Trophoblast cell (in vitro differentiated cells and primary cell): ENCODE measurements at regions not wholly inside any gene's neighbourhood (a gene's known extent, or its start where the extent isn't known, plus 50 kb on each side); places are given as distances from the start of the nearest gene placed in this dataset.

Experiments
- DNase-seq, 2 donors: peaks; one replicate each; pipeline ENCODE4 v3.0.0-alpha.2; 2016
- H2AFZ ChIP-seq: 2 replicates; pipeline ENCODE4 v1.6.1; 2013; ENCODE audit warnings: low read length, moderate library complexity, mild to moderate bottlenecking; ENCODE audit not compliant: insufficient read depth, poor library complexity
- H2AK5ac ChIP-seq: 2 replicates; pipeline ENCODE4 v1.6.1; 2013; ENCODE audit warnings: mild to moderate bottlenecking, low read length
- H2BK120ac ChIP-seq: 2 replicates; pipeline ENCODE4 v1.6.1; 2013; ENCODE audit warnings: low read length, mild to moderate bottlenecking, moderate library complexity; ENCODE audit not compliant: insufficient read depth, poor library complexity
- H2BK12ac ChIP-seq: 2 replicates; pipeline ENCODE4 v1.6.1; 2013; ENCODE audit warnings: mild to moderate bottlenecking, low read length, moderate library complexity
- H2BK5ac ChIP-seq: 2 replicates; pipeline ENCODE4 v1.6.1; 2013; ENCODE audit warnings: low read length, low read depth, moderate library complexity, mild to moderate bottlenecking; ENCODE audit not compliant: poor library complexity
- H3K14ac ChIP-seq: 2 replicates; pipeline ENCODE4 v1.6.1; 2013; ENCODE audit warnings: mild to moderate bottlenecking, low read length
- H3K18ac ChIP-seq: 2 replicates; pipeline ENCODE4 v1.6.1; 2013; ENCODE audit warnings: mild to moderate bottlenecking, low read length
- H3K23ac ChIP-seq: 2 replicates; pipeline ENCODE4 v1.6.1; 2013; ENCODE audit warnings: low read length
- H3K27ac ChIP-seq: 2 replicates; pipeline ENCODE4 v1.5.1; 2013; ENCODE audit warnings: low read depth, mild to moderate bottlenecking, inconsistent platforms, low read length, moderate library complexity
- H3K27me3 ChIP-seq: 2 replicates; pipeline ENCODE4 v1.6.1; 2013; ENCODE audit warnings: inconsistent platforms, mild to moderate bottlenecking, low read length, moderate library complexity; ENCODE audit not compliant: insufficient read depth
- H3K36me3 ChIP-seq, 2 experiments: 1 replicate in 1 of 2; 2 replicates in 1 of 2; pipeline ENCODE4 v1.6.1; 2013; ENCODE audit warnings: low read length in 2 of 2, mild to moderate bottlenecking in 2 of 2, moderate library complexity in 1 of 2; ENCODE audit not compliant: insufficient read depth in 2 of 2, control insufficient read depth in 1 of 2
- H3K4ac ChIP-seq: 2 replicates; pipeline ENCODE4 v1.6.1; 2013; ENCODE audit warnings: low read depth, mild to moderate bottlenecking, low read length, moderate library complexity
- H3K4me1 ChIP-seq, 2 experiments: 1 replicate in 1 of 2; 2 replicates in 1 of 2; pipeline ENCODE4 v1.6.1; 2013; ENCODE audit warnings: low read length in 2 of 2, mild to moderate bottlenecking in 2 of 2, moderate library complexity in 1 of 2; ENCODE audit not compliant: insufficient read depth in 2 of 2, control insufficient read depth in 1 of 2
- H3K4me2 ChIP-seq: 2 replicates; pipeline ENCODE4 v1.6.1; 2013; ENCODE audit warnings: inconsistent platforms, mild to moderate bottlenecking, low read length, moderate library complexity
- H3K4me3 ChIP-seq: 2 replicates; pipeline ENCODE4 v1.5.1; 2013; ENCODE audit warnings: mild to moderate bottlenecking, low read depth, low read length, inconsistent platforms
- H3K79me1 ChIP-seq: one replicate; pipeline ENCODE4 v1.6.1; 2013; ENCODE audit warnings: low read length
- H3K79me2 ChIP-seq: 2 replicates; pipeline ENCODE4 v1.6.1; 2013; ENCODE audit warnings: low read length, mild to moderate bottlenecking; ENCODE audit not compliant: control insufficient read depth, insufficient read depth, poor library complexity
- H3K9ac ChIP-seq: 2 replicates; pipeline ENCODE4 v1.6.1; 2013; ENCODE audit warnings: mild to moderate bottlenecking, low read length
- H3K9me3 ChIP-seq: 2 replicates; pipeline ENCODE4 v1.6.1; 2013; ENCODE audit warnings: low read depth, mild to moderate bottlenecking, control low read depth, inconsistent platforms, low read length; ENCODE audit not compliant: insufficient read depth
- H4K12ac ChIP-seq: 2 replicates; pipeline ENCODE4 v1.6.1; 2013; ENCODE audit warnings: low read depth, mild to moderate bottlenecking, low read length, moderate library complexity
- H4K8ac ChIP-seq: 2 replicates; pipeline ENCODE4 v1.6.1; 2013; ENCODE audit warnings: low read depth, mild to moderate bottlenecking, low read length, moderate library complexity
- H4K91ac ChIP-seq: one replicate; pipeline ENCODE4 v1.6.1; 2013; ENCODE audit warnings: low read depth, mild to moderate bottlenecking, low read length, moderate library complexity
- WGBS: extraction: QIAGEN DNeasy Blood & Tissue Kit; methylation state at CpG from one replicate; pipeline ENCODE4 v1.1.7; 2013; ENCODE audit warnings: missing lambda C conversion rate; ENCODE audit not compliant: insufficient read length, insufficient coverage; ENCODE audit errors: extremely low coverage; 5-methylcytosine and 5-hydroxymethylcytosine counted together

DNA sequence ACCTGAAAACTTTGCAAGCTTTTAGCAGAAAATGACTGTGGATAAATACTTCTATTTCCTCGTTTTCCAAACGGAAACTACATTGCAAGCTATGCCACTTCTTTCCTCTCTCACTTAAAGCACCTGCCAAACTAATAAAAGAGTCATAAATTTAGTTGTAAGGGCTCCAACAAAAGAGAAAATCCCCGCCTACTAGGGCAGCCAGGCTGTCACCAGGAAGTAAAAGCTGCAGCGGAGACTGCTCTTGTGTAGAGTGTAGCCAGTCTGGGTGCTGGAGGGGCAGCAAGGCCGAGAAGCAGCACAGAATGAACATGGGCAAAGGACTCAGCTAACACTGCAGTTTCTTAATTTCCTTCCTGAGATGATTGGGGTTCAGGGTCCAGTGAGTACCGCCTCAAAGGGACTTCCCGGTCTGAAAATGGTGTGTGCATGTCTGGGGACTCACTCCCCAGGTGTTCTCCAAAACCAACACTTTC is 89.3 kb upstream of the MAML3 start:
- Histone ChIP-seq H3K27me3 (no peaks in the 10 kb centered on the region), H4K12ac (no peak overlapping the region), H4K8ac (no peak overlapping the region), H2BK12ac (no peak overlapping the region), H3K27ac (no peak overlapping the region), H3K4me3 (no peak overlapping the region), H3K4me2 (no peak overlapping the region), H2BK5ac (no peak overlapping the region), H3K4ac (no peak overlapping the region), H3K23ac (no peak overlapping the region), H3K9ac (no peak overlapping the region), H3K18ac (no peak overlapping the region), H3K79me1 (peaks cover 3% of the 10 kb centered on the region), H2AK5ac (no peak overlapping the region), H3K36me3 (no peaks in the 10 kb centered on the region), H4K91ac (peak overlapping the region; percentile 2), H3K79me2 (no peaks in the 10 kb centered on the region), H2BK120ac (no peak overlapping the region), H2AFZ (peak overlapping the region; percentile 42), H3K14ac (no peak overlapping the region), H3K9me3 (no peaks in the 10 kb centered on the region), H3K4me1 (peaks cover 5% of the 10 kb centered on the region in 2 experiments)
- WGBS, result no CpG with 5 or more reads among the region's 7 CpGs
- DNase-seq, result no peak

- Histone ChIP-seq H3K4ac (no peak overlapping the region), H3K79me2 (no peaks in the 10 kb centered on the region), H2AFZ (no peak overlapping the region), H3K79me1 (peaks cover 3% of the 10 kb centered on the region), H3K4me3 (no peak overlapping the region), H2BK12ac (no peak overlapping the region), H3K14ac (no peak overlapping the region), H4K12ac (no peak overlapping the region), H3K4me2 (no peak overlapping the region), H3K27me3 (no peaks in the 10 kb centered on the region), H2BK5ac (no peak overlapping the region), H4K91ac (no peak overlapping the region), H3K4me1 (peaks cover 10 to 12% of the 10 kb centered on the region in 2 experiments), H3K23ac (no peak overlapping the region), H3K27ac (no peak overlapping the region), H3K18ac (no peak overlapping the region), H3K36me3 (no peaks in the 10 kb centered on the region), H2AK5ac (no peak overlapping the region), H4K8ac (no peak overlapping the region), H3K9ac (no peak overlapping the region), H2BK120ac (no peak overlapping the region), H3K9me3 (no peaks in the 10 kb centered on the region)
- WGBS, result 100% methylated on average over 2 of the region's 8 CpGs
- no peak for DNase-seq
These were observed 88.6 kb upstream of the MAML3 start for GRCh38 chr4:140242357-140243277.

DNA sequence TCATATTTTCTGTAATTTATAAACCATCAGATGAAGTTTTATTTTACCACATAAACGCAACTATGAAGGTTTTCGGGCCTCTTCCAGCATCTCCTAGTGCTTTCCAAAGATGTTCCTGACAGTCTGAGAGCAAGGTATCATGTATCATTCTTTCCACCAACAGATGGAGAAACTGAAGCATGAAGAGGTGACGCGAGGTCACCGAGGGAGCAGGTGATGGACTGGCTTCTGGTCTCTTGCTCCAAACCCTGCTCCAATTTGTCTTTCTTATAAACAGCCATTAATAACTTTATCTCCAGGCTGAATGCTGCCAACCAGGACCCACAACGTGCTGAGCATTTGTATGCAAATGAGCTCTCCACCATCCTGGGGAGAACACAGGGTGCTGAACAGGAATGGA is 86.3 kb upstream of the MAML3 start:
- H4K8ac ChIP-seq, result no peak overlapping the region
- no peaks in the 10 kb centered on the region for H3K36me3 ChIP-seq
- H3K9me3 ChIP-seq, result no peaks in the 10 kb centered on the region
- H4K91ac ChIP-seq, result no peak overlapping the region
- H2AK5ac ChIP-seq, result no peak overlapping the region
- no CpG with 5 or more reads among the region's 6 CpGs for WGBS
- no peaks in the 10 kb centered on the region for H3K27me3 ChIP-seq
- no peak overlapping the region for H3K27ac ChIP-seq
- no peak overlapping the region for H2AFZ ChIP-seq
- peaks cover 6% of the 10 kb centered on the region for H3K79me1 ChIP-seq
- DNase-seq, result no peak
- no peak overlapping the region for H3K9ac ChIP-seq
- H3K4me1 ChIP-seq, result peaks cover 10 to 16% of the 10 kb centered on the region in 2 experiments
- H2BK12ac ChIP-seq, result no peak overlapping the region
- H2BK5ac ChIP-seq, result no peak overlapping the region
- H3K23ac ChIP-seq, result no peak overlapping the region
- H3K4me3 ChIP-seq, result no peak overlapping the region
- H3K79me2 ChIP-seq, result no peaks in the 10 kb centered on the region
- H4K12ac ChIP-seq, result no peak overlapping the region
- H3K4ac ChIP-seq, result no peak overlapping the region
- no peak overlapping the region for H3K4me2 ChIP-seq
- H3K14ac ChIP-seq, result no peak overlapping the region
- no peak overlapping the region for H2BK120ac ChIP-seq
- H3K18ac ChIP-seq, result no peak overlapping the region

- Histone ChIP-seq H2AK5ac (no peak overlapping the region), H3K14ac (no peak overlapping the region), H3K4ac (no peak overlapping the region), H2AFZ (no peak overlapping the region), H3K9ac (no peak overlapping the region), H4K91ac (no peak overlapping the region), H3K9me3 (no peaks in the 10 kb centered on the region), H3K27ac (no peak overlapping the region), H3K4me3 (no peak overlapping the region), H2BK5ac (no peak overlapping the region), H4K8ac (no peak overlapping the region), H3K36me3 (no peaks in the 10 kb centered on the region), H3K4me2 (no peak overlapping the region), H3K79me1 (peaks cover 6% of the 10 kb centered on the region), H3K27me3 (no peaks in the 10 kb centered on the region), H3K23ac (no peak overlapping the region), H3K79me2 (no peaks in the 10 kb centered on the region), H4K12ac (no peak overlapping the region), H3K4me1 (peaks cover 10 to 16% of the 10 kb centered on the region in 2 experiments), H2BK120ac (no peak overlapping the region), H3K18ac (no peak overlapping the region), H2BK12ac (no peak overlapping the region)
- WGBS, result no CpG with 5 or more reads among the region's 7 CpGs
- DNase-seq, result peak in 1 of 2 donors; percentile 34
These were observed 85.3 kb upstream of the MAML3 start for GRCh38 chr4:140239311-140239710.
